NCI-H2029 treated with DMSO at 0.1 percent for 48 hours (cell line): ENCODE measurements at regions not wholly inside any gene's neighbourhood (a gene's known extent, or its start where the extent isn't known, plus 50 kb on each side); places are given as distances from the start of the nearest gene placed in this dataset.
"Not testable (repeated sequence)": the region's sequence is repeated elsewhere in the genome, so short reads cannot be mapped to it uniquely, and the experiment has no call there.

ENCODE experiments used
- DNase-seq: peaks from one replicate; lab custom pipeline; 2025; lab: John Stamatoyannopoulos, UW

GRCh38 chr14:98195256-98195655 lies 1076.7 kb downstream of the BCL11B start:
- DNase-seq, result no peak

- DNase-seq, result no peak
Measured at GRCh38 chr14:98197933-98198332, 1074.1 kb downstream of the BCL11B start.

GRCh38 chr14:98198385-98198784 lies 1073.6 kb downstream of the BCL11B start:
- no peak for DNase-seq

- DNase-seq, result no peak
Measured at GRCh38 chr14:98200601-98201000, 1071.4 kb downstream of the BCL11B start.

- DNase-seq, result no peak
Measured at GRCh38 chr14:98203421-98203820, 1068.6 kb downstream of the BCL11B start.

- DNase-seq, result no peak
Measured at GRCh38 chr14:98204139-98204538, 1067.9 kb downstream of the BCL11B start.

GRCh38 chr14:98207415-98207814 lies 1064.6 kb downstream of the BCL11B start:
- DNase-seq, result no peak

- no peak for DNase-seq
Measured at GRCh38 chr14:98208211-98208611, 1063.8 kb downstream of the BCL11B start.

- DNase-seq, result no peak
Measured at GRCh38 chr14:98208943-98209342, 1063.1 kb downstream of the BCL11B start.

GRCh38 chr14:98210045-98210672 lies 1061.8 kb downstream of the BCL11B start:
- no peak for DNase-seq

GRCh38 chr14:98217530-98217929 lies 1054.5 kb downstream of the BCL11B start:
- no peak for DNase-seq

GRCh38 chr14:98218218-98218617 lies 1053.8 kb downstream of the BCL11B start:
- DNase-seq, result no peak

- DNase-seq, result no peak
Measured at GRCh38 chr14:98219638-98220037, 1052.4 kb downstream of the BCL11B start.

GRCh38 chr14:98223106-98223505 lies 1048.9 kb downstream of the BCL11B start:
- no peak for DNase-seq

GRCh38 chr14:98223710-98224109 lies 1048.3 kb downstream of the BCL11B start:
- DNase-seq, result not testable (repeated sequence)

GRCh38 chr14:98226411-98226810 lies 1045.6 kb downstream of the BCL11B start:
- DNase-seq, result no peak

GRCh38 chr14:98227000-98227726 lies 1044.8 kb downstream of the BCL11B start:
- DNase-seq, result no peak

GRCh38 chr14:98227727-98228111 lies 1044.3 kb downstream of the BCL11B start:
- DNase-seq, result no peak

GRCh38 chr14:98229656-98230366 lies 1042.2 kb downstream of the BCL11B start:
- DNase-seq, result no peak

GRCh38 chr14:98230411-98230810 lies 1041.6 kb downstream of the BCL11B start:
- no peak for DNase-seq

GRCh38 chr14:98231210-98231609 lies 1040.8 kb downstream of the BCL11B start:
- DNase-seq, result no peak

- DNase-seq, result no peak
Measured at GRCh38 chr14:98233656-98234055, 1038.3 kb downstream of the BCL11B start.

- DNase-seq, result no peak
Measured at GRCh38 chr14:98234208-98234607, 1037.8 kb downstream of the BCL11B start.
